ENCODE measurements at regions not wholly inside any gene's neighbourhood (a gene's known extent, or its start where the extent isn't known, plus 50 kb on each side); places are given as distances from the start of the nearest gene placed in this dataset.
"Not testable (repeated sequence)": the region's sequence is repeated elsewhere in the genome, so short reads cannot be mapped to it uniquely, and the experiment has no call there.

DNA sequence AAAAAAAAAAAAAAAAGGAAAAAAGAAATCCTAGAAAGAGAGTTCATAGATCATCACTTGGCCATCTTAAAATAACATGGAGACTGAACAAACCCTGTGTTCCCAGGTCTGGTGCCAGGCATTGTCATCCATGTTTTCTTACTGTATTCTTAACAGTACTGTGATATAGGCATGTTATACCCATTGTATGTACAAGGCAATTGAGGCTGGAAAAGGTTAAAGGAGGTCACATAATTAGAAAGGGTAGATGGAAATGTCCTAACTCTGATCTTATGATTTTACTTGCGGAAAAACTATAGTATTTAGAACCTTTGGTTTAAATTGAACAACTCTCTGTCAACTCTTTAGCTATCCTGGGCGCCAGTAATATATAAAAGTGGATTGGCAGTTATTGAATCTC lies 478.2 kb upstream of the RGS6 start:
- no peaks in the 10 kb centered on the region for H3K9me3 ChIP-seq
- H3K4me3 ChIP-seq: no peak overlapping the region
- TF ChIP-seq POLR2AphosphoS5 (IDR thresholded peaks at IDR 0.05): no peak
- TF ChIP-seq, protein P1, sequence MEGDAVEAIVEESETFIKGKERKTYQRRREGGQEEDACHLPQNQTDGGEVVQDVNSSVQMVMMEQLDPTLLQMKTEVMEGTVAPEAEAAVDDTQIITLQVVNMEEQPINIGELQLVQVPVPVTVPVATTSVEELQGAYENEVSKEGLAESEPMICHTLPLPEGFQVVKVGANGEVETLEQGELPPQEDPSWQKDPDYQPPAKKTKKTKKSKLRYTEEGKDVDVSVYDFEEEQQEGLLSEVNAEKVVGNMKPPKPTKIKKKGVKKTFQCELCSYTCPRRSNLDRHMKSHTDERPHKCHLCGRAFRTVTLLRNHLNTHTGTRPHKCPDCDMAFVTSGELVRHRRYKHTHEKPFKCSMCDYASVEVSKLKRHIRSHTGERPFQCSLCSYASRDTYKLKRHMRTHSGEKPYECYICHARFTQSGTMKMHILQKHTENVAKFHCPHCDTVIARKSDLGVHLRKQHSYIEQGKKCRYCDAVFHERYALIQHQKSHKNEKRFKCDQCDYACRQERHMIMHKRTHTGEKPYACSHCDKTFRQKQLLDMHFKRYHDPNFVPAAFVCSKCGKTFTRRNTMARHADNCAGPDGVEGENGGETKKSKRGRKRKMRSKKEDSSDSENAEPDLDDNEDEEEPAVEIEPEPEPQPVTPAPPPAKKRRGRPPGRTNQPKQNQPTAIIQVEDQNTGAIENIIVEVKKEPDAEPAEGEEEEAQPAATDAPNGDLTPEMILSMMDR (IDR thresholded peaks at IDR 0.05 in 8 of 11, conservative IDR thresholded peaks at IDR 0.05 in 3 of 11): no peak
- TF ChIP-seq POLR2A (IDR thresholded peaks at IDR 0.05): no peak
- no peaks in the 10 kb centered on the region for H3K27me3 ChIP-seq (replicated peaks in 1 of 7)
- intact Hi-C loops (cut with DNase I; ENCODE audit: low total_unique reads): no loop called here
- no peak overlapping the region for H3K27ac ChIP-seq
- DNase-seq: no peak
- no peaks in the 10 kb centered on the region for H3K36me3 ChIP-seq
- peaks cover 0 to 25% (median 9%) of the 10 kb centered on the region in 6 donors for H3K4me1 ChIP-seq
- WGBS, 5 donors: 48 to 99% (median 91%) methylated on average over 2 of the region's 2 CpGs

GRCh38 chr14:71454513-71455332 lies 477.5 kb upstream of the RGS6 start:
- intact Hi-C loops (cut with DNase I; ENCODE audit: low total_unique reads): no loop called here
- Histone ChIP-seq H3K9me3 (no peaks in the 10 kb centered on the region), H3K36me3 (peaks cover 0 to 4% (median 0%) of the 10 kb centered on the region in 6 donors), H3K27me3 (replicated peaks in 1 of 7) (no peaks in the 10 kb centered on the region), H3K4me1 (peaks cover 0 to 25% (median 9%) of the 10 kb centered on the region in 6 donors), H3K4me3 (no peak overlapping the region), H3K27ac (peak overlapping the region in 3 of 8 donors; percentile 25 to 43 (median 37))
- no peak for DNase-seq
- TF ChIP-seq POLR2A (IDR thresholded peaks at IDR 0.05) (no peak), POLR2AphosphoS5 (IDR thresholded peaks at IDR 0.05) (no peak)
- TF ChIP-seq, protein P1 (IDR thresholded peaks at IDR 0.05 in 8 of 11, conservative IDR thresholded peaks at IDR 0.05 in 3 of 11): no peak
- 72 to 83% (median 80%) methylated on average over 6 of the region's 6 CpGs for WGBS, 5 donors

- intact Hi-C loops (cut with DNase I; ENCODE audit: low total_unique reads): no loop called here
- Histone ChIP-seq H3K4me1 (peaks cover 0 to 4% (median 1%) of the 10 kb centered on the region in 6 donors), H3K27ac (no peak overlapping the region), H3K27me3 (replicated peaks in 1 of 7) (no peaks in the 10 kb centered on the region), H3K9me3 (peaks cover 0 to 20% (median 5%) of the 10 kb centered on the region in 8 donors), H3K36me3 (peaks cover 0 to 22% (median 0%) of the 10 kb centered on the region in 6 donors), H3K4me3 (no peak overlapping the region)
- DNase-seq: no peak
- 88 to 99% (median 92%) methylated on average over 6 of the region's 6 CpGs for WGBS, 5 donors
- TF ChIP-seq POLR2A (IDR thresholded peaks at IDR 0.05): no peak
- no peak for TF ChIP-seq POLR2AphosphoS5 (IDR thresholded peaks at IDR 0.05)
- TF ChIP-seq, protein P1 (IDR thresholded peaks at IDR 0.05 in 8 of 11, conservative IDR thresholded peaks at IDR 0.05 in 3 of 11): no peak
These were observed 472.1 kb upstream of the RGS6 start for GRCh38 chr14:71460091-71460490.

DNA sequence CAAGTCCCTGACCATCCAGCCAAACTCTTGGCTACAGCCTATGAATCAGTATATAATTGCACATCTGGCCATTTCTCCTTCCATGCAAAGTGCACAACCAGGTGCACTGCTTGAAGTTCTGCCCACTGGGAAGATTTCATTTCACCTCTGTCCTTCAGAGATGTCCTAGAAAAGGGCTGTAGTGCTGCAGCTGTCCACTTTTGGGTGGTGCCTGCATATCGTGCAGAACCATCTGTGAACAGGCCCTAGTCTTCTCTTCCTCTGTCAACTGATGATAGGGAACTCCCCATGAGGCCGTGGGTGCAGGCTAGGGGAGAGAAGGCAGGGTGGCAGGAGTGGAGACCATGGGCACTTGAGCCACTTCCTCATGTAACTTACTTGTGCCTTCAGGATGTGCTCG lies 470.6 kb upstream of the RGS6 start:
- H3K27me3 ChIP-seq (replicated peaks in 1 of 7); H3K4me3 ChIP-seq; intact Hi-C loops (cut with DNase I; ENCODE audit: low total_unique reads); H3K4me1 ChIP-seq; H3K27ac ChIP-seq; DNase-seq: not testable (repeated sequence)
- Histone ChIP-seq H3K9me3 (peaks cover 0 to 20% (median 5%) of the 10 kb centered on the region in 8 donors), H3K36me3 (peaks cover 0 to 24% (median 0%) of the 10 kb centered on the region in 6 donors)
- WGBS, 5 donors: 64 to 81% (median 70%) methylated on average over 2 to 3 of the region's 3 CpGs
